GM19239 (cell line): ENCODE measurements at regions not wholly inside any gene's neighbourhood (a gene's known extent, or its start where the extent isn't known, plus 50 kb on each side); places are given as distances from the start of the nearest gene placed in this dataset.

ENCODE experiments used
- DNase-seq: peaks from one replicate; pipeline ENCODE4 v3.0.0; 2011; ENCODE audit warnings: low spot score; ENCODE audit not compliant: insufficient read length
- FAIRE-seq: peaks from 2 replicates; lab custom pipeline; 2011; peaks lifted over from hg19 to GRCh38; lab: Jason Lieb, UNC

GRCh38 chr13:106010836-106011235 lies 524.6 kb downstream of the EFNB2 start:
- no peak for FAIRE-seq
- no peak for DNase-seq

- DNase-seq (no peak), FAIRE-seq (no peak)
Observed at GRCh38 chr13:106008540-106008939, 526.9 kb downstream of the EFNB2 start.

GRCh38 chr13:106007156-106007555 lies 528.3 kb downstream of the EFNB2 start:
- no peak for DNase-seq
- no peak for FAIRE-seq

- DNase-seq (no peak), FAIRE-seq (no peak)
Observed at GRCh38 chr13:106003651-106004050, 531.8 kb downstream of the EFNB2 start.

- FAIRE-seq = no peak
- no peak for DNase-seq
Observed at GRCh38 chr13:106001443-106001842, 534.0 kb downstream of the EFNB2 start.

GRCh38 chr13:105997581-105998550 lies 537.6 kb downstream of the EFNB2 start:
- FAIRE-seq = no peak

GRCh38 chr13:105996391-105997025 lies 539.0 kb downstream of the EFNB2 start:
- FAIRE-seq = no peak

More at GRCh38 chr13:105997581-105998550, 537.6 kb downstream of the EFNB2 start:
- no peak for DNase-seq

GRCh38 chr13:105994340-105994739 lies 541.1 kb downstream of the EFNB2 start:
- FAIRE-seq (no peak), DNase-seq (no peak)

More at GRCh38 chr13:105996391-105997025, 539.0 kb downstream of the EFNB2 start:
- DNase-seq = no peak

- DNase-seq = no peak
- no peak for FAIRE-seq
Observed at GRCh38 chr13:105991622-105992277, 543.7 kb downstream of the EFNB2 start.

GRCh38 chr13:105991131-105991530 lies 544.3 kb downstream of the EFNB2 start:
- no peak for FAIRE-seq
- DNase-seq = no peak

GRCh38 chr13:105990256-105990958 lies 545.1 kb downstream of the EFNB2 start:
- FAIRE-seq (no peak), DNase-seq (no peak)

GRCh38 chr13:105984646-105985045 lies 550.8 kb downstream of the EFNB2 start:
- DNase-seq (no peak), FAIRE-seq (no peak)

- DNase-seq = no peak
- FAIRE-seq = no peak
Observed at GRCh38 chr13:105984236-105984635, 551.2 kb downstream of the EFNB2 start.

GRCh38 chr13:105982219-105982930 lies 553.1 kb downstream of the EFNB2 start:
- FAIRE-seq (no peak), DNase-seq (no peak)

- FAIRE-seq (no peak), DNase-seq (no peak)
Observed at GRCh38 chr13:105979131-105980011, 556.1 kb downstream of the EFNB2 start.

- no peak for DNase-seq
- FAIRE-seq = no peak
Observed at GRCh38 chr13:105974380-105974779, 561.1 kb downstream of the EFNB2 start.

GRCh38 chr13:105972811-105973590 lies 562.5 kb downstream of the EFNB2 start:
- FAIRE-seq = no peak
- DNase-seq = no peak

- FAIRE-seq (no peak), DNase-seq (no peak)
Observed at GRCh38 chr13:105972306-105972721, 563.1 kb downstream of the EFNB2 start.
